NCI-H446 (cell line): ENCODE measurements at regions not wholly inside any gene's neighbourhood (a gene's known extent, or its start where the extent isn't known, plus 50 kb on each side); places are given as distances from the start of the nearest gene placed in this dataset.

Source experiments
- DNase-seq, 2 experiments: peaks; one replicate each; lab custom pipeline; 2025; lab: John Stamatoyannopoulos, UW

DNA sequence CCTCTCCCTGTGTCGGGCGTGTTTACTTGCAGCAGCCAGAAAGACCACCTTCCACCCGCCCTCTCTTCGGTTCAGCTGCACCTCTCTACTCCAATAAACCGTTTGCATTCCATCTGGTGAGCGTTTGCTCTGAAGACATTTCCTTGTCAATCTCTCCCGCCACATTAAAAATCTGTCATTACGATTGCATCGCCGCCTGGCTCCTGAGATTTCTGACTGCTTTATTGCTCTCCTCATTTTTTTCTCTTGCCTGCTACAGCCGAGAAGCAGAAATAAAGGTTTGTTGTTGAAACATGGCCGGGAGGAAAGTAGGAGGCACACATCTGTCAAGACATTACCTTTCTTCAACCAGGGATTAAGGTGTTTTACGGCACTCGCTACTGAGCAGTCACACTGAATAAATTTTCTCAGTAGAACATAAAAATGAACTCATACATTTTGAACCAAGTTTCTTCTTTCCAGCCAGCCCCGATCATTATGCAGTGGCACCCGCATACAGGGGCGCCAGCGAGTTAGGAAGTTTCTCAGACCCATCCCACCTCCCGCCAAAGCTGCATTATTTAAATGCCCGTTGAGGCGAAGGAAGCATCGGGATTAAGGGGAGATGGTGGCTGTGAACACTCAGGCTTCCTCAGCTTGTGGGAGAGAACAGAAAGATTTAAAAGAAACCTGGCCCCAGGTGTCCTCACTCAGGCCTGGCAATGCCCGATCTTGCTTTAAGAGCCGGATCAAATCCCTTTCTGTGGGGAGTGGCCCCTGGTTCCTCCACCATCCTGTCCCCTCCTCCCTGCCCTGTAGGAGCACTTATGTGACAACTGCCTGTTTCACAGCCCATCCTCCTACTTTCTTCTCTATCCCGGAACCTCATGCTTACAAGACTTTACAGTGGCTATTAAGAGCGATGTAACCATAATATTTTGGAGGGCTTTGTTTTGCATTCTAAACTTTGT lies 1108.9 kb downstream of the BCL11B start:
- DNase-seq: no peak

DNA sequence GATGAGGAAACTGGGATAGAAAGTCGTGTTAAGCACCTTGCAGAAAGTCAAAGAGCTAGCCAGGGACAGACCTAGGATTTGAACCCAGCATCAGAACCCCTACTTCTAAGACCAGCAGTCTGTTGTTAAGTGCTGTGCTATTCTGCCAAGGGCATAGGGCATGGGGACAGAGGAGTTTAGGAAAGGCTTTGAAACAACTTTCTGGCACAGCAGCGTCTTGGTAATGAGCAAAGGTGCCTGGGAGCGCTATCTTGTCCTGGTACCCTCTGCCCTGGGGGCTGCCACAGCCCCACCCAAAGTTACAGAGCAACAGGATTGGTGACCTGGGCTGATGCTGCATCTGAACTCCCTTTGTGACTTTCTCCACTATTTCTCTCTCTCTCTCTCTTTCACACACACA lies 1108.1 kb downstream of the BCL11B start:
- no peak for DNase-seq

DNA sequence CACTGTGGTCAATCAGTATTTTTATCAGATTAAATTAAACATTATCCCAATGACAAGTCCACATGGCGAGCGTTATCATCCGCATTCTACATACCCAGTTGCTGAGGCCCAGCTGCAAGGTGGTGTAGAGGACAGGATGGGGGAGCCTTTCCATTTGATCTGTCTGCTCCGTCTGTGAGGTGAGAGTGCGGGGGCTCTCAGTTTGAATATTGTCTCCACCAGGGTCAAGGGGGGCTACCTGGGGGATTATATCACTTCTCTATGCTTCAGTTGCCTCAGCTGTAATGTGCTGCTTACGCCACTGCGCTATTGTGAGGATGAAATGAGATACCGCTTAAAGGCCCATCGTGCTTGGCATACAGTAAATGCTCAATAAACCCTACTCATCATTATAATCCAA lies 1106.0 kb downstream of the BCL11B start:
- DNase-seq: no peak

DNA sequence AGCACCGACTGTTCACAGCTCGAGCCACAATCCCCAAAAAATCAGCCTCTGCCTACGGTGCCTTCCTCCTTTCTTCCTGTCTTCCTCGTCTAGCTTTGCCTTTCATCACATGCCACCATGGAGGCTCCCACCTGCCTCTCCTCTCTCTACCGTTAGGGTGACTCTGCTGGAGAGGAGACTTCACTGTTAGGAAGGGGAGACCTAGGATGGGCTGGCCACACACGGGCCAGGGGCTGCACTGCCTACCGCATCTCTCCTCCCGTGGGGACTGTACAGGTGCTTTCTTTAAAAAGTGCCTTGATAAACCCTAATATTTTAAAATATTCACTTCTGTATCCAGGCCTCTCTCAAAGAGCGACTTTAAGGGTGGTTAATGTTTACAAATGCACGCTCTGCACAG lies 1104.7 kb downstream of the BCL11B start:
- no peak for DNase-seq

DNA sequence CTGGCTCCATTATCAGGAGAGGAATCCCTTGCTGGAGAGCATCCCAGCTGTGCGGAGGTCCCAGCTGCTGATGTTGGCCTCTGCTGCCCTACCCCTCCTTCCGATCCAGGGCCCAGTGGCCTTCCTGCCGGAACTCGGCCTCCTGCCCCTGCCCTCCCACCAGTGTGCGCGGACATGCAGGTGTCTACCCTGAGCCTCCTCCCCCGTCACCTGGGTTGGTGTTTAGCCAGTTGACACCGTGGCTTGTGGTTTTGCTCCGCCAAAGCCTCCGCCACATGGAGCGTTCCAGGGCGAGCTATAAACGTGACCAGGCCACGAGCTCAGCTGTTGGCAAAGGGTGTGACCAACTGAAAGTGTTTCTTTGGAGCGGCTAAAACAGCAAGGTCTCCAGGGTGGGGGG lies 1104.3 kb downstream of the BCL11B start:
- no peak for DNase-seq

DNA sequence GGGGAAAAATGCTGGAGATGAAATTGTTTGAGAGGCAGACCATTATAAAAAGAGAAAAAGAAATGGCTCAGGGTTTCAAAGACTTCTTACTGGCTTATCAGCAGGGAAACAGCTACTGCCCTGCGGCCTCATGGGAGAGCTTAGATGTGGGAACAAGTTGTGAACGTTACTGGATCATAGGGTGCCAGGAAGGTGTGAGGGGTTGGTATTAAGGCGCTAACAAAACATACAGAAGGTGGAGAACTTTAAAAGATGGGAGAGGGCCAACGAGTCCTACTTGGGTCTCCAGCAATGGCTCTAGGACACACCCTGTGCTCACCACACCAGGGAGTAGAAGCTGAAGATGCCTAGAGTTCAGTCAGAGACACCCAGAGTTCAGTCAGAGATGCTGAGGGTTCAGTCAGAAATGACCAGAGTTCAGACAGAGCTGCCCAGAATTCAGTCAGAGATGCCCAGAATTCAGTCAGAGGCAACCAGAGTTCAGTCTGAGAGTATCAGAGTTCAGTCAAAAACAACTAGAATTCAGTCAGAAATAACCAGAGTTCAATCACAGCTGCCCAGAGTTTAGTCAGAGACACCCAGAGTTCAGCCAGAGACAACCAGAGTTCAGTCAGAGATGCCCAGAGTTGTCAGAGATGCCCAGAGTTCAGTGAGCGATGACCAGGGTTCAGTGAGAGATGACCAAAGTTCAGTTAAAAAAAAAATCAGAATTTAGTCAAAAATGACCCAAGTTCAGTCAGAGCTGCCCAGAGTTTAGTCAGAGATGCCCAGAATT lies 1103.6 kb downstream of the BCL11B start:
- no peak for DNase-seq

DNA sequence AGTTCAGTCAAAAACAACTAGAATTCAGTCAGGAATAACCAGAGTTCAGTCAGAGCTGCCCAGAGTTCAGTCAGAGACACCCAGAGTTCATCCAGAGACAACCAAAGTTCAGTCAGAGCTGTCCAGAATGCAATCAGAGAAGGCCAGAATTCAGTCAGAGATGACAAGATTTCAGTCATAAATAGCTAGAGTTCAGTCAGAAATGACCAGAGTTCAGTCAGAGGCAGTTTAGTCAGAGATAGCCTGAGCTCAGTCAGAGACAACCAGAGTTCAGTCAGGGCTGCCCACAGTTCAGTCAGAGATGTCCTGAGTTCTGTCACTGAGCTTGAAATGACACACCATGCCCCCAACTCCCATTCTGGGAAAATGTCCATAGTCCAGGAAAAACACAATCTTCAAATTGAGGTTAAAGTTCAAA lies 1102.8 kb downstream of the BCL11B start:
- DNase-seq: no peak

DNA sequence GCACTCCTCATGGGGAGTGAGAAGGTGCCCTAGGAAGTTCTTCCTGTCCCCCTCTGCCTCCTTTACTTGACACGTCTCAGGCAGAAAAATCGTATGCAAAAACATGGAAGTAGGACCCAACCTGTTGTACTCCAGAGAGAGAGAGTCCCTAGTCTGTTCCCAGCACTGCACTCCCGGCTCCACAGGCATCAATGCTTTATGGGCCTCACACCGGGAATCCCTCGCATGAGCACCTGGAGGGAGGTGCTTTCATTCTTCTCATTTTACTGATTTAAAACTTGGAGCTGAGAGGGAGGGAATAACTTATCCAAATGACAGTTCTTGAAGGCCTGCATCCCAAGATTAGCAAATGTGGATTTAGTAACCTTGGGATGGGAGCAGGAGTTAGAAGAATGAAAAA lies 1101.4 kb downstream of the BCL11B start:
- no peak for DNase-seq

DNA sequence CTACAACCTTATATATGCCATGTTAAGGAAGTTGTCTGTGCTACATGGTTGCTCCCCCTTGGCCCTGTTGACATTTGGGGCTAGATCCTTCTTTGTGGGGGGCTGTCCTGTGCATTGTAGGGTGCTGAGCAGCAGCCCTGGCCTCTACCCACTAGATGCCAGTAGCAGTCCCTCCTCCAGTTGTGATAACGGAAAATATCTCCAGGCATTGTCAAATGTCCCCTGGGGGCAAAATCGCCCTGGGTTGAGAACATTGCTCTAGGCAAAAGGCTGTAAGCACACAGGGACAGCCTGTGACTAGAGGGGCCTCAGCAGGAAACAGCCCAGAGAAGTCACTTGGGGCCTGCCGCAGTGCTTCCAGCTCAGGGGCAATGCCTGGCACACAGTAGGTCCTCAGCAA lies 1100.3 kb downstream of the BCL11B start:
- no peak for DNase-seq

DNA sequence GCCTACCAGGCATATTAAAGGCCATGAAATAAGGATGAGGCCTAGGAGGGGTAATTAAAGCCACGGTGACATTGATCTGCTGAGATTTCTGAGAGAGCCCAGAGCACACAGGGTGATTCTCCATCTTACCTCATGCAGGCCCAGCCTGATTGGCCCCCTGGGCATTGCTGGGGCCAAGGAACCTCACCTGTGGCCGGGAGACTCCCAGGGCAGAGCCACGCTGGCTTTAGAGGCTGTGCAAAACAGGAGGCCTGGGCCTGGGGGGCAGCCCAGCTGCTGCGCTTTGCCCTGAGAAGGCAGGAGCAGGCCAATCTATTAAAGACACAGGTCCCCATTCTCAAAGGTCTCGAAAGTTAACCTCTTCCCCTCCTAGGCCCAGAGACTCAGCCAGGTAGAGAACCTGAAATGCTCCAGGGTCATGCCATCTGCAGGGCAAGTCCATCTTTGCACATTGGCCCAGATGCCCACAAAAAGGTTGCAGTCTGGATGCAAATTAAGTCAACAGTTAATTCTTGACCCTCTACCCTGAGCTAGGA lies 1099.7 kb downstream of the BCL11B start:
- DNase-seq: no peak

DNA sequence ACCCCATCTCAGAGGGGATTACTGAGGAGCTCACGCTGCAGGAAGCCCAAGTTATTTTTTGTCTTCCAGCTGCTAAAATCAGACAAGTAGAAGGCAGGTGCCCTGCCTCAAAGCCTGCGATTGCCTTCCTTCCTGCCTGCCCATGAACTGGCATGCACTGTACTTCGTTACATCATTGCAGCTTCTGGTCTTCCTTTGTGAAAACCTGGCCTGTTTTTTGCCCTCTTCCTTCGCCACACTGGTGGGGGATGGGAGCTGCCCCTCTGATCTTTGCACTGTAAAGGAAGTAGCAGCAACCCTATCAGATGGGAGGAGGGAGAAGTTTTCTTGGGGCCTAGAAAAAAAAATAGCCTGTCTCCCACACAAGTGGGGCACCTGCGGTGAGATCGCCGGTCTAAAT lies 1098.7 kb downstream of the BCL11B start:
- no peak for DNase-seq

DNA sequence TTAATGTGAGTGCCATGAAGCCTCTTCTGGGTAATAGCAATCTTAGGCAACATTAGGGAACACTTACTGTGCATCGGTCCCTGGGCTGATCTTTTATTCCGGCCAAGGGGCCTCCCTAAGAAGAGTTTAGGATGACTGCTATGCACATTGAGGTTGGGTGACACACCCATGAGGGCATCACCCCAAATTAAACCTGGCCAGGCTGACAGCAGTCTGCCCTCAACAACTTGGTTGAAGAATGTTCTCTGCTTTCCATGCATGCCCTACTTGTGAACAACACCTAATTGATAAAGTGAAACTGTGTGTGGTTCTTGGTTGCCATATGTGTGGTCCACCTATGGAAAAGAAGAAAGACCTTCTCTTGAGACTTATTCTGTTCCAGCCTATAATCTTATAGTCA lies 1098.0 kb downstream of the BCL11B start:
- no peak for DNase-seq

DNA sequence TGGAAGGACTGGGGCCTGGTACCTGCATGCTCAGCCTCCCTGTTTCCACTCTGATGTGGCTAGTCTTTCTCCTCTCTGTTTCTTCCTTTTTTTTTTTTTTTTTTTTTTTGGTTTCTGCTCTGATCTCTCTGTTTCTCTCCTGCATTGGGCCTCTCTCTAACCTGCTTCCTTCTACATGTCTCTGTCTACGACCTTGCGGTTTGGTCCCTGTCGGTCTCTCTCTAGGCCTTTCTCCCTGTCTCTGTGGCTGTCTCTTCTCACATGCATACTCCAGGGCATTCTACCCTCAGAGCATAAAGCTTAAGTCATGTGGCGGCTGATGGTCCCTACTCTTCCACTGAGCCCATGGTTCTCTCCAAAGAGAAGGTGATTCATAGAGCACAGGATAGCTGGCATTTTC lies 1096.6 kb downstream of the BCL11B start:
- DNase-seq: no peak

DNA sequence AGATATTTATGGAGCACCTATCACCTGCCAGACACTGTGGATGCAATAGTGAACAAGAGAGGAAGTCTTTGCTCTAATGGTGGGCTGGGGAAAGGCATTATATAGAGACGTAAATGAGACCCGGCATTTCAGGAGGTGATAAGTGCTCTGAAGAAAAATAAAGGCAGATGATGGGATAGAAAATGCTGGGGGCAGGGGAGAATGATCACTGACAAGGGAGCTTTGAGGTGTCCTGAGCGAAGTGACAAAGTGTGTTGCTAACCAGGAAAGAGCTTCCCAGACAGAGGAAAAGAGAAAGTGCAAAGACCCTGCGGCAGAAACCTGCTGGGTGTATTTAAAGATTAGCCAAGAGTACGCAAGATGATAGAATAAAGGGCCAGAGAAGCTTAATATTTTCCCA lies 1096.1 kb downstream of the BCL11B start:
- DNase-seq: no peak

DNA sequence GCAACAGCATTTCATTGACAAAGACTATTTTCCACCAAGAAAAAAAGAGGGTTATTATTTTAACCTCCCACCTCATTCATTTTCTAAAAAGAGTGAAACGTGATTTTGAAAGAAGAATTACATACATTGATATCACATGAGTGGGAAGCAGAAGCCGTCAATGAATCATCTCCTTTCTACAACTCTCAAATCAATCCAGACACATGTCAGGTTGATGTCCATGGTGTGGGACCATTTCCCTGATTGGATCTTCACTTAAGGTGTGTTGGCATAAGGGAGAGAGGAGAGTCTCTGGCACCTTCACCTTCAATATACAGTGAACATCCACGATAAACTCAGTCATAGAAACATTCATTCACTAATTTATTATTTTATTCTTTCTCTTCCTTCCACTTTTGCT lies 1095.1 kb downstream of the BCL11B start:
- no peak for DNase-seq

DNA sequence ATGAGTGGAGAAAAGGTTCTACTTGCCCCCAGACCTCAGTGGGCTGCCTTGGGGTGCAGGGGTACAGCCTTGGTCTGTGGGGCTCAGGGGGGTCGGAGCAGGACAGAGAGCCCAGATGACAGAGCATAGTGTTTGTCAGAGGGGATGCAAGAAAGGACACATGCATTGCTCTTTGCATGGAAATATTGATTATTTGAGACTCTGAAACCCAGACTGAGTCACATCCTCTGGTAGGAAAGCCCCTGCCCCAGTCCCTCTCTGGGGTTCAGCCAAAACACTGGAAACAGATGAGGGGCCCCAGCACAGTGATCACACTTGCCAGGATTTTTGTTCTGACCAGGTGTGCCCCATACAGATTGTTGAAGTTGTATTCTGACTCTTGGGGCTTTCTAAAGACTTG lies 1094.4 kb downstream of the BCL11B start:
- no peak for DNase-seq

DNA sequence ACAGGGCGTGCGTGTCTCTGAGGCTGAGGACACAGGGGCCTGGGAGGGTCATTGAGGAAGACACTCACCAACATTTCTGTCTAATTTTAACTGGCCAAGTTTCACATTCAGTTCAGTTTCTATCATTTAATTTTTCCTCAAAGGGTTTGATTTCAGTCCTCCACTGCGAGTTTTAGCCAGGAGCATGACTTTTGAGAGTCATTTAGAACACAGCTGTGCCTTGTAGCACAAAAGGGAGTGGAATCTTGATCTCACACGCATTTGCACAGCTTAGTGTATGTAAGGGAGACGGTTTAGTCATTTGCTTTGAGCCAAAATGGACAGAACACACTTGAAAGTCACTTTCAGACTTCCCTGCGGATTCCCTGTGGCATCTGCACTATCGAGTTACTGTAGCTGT lies 1090.8 kb downstream of the BCL11B start:
- DNase-seq: no peak

DNA sequence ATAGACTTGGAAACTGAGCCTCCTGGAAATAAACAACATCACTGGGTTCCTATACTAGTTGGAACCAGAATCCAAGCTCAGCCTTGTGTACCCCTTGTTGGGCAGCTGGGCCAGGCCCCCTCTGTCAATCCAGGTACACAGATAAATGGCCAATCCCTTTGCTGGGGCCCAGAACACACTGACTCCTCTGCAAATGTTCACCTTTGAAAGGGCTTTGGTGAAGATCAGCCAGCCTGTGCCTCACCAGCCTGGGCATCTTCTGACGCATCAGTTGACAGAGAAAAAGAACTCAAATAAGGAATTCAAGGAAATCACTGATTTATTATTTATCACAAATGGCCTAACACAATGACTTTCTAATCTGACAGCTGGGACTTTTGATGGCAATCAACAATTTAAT lies 1090.2 kb downstream of the BCL11B start:
- DNase-seq: no peak

DNA sequence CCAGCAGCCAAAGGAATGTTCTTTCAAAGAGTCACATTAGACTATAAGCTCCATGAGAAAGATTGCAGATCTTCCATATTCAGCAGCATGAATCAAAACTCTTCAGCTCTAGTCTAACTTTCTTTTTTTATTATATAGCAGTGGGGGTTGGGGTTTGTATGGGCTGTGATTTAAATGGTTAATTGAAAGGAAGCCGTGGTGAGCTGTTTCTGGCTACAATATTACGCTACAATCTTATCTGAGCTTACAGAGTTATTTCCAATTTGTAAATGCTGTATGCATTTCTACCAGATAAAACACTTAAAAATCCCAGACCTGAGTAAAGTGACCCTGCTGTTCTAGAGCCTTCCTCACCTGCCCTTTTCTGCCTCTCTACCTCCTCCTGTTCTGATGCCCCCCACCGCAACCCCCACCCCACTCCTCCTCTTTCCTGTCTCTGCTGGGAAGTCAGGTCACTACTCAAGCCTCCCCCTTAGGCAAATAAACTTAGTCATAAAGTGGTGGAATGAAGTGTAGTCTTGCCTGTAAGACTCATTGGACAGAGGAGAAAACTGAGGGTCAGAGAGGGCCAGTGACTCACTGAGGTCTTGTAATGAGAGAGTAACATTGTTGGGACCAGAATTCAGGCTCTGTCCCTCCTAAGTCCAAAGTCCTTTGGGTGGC lies 1089.5 kb downstream of the BCL11B start:
- DNase-seq: no peak

DNA sequence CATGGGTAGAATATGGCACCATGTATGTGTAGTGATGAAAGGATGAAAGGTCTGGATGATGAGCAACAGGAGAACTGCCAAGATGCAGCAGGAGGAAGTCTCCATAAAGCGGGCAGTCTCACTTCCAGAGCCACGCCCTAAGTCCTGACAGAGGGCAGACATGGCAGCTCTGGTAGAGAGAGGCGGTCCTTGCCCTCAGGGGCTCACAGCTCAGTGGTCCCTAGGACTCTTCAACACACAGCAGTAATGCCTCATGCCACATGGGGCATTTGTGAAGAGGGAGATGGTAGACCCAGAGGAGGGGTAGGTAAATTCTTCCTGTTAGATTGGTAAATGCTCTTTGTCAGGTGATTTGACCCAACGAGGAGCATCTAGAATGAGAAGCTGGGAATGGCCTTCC lies 1088.4 kb downstream of the BCL11B start:
- DNase-seq: no peak

DNA sequence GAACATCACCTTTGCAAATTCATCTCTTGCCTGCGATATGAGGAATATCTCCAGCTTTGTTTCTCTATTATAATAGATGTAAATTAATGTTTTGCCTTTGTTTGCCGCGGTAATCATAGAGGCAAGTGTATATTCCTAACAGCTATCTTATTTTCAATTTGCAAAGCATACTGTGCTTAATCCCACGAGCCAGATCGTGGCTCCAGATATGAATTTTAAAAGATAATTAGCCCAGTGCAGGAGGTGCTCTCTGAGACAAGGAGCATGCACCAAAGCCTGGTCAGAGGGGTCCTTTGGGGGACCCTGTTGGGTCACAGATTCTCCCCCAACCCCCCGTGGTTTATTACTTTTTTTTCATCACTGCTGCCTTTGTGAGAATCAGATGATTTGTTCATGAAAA lies 1087.5 kb downstream of the BCL11B start:
- no peak for DNase-seq

DNA sequence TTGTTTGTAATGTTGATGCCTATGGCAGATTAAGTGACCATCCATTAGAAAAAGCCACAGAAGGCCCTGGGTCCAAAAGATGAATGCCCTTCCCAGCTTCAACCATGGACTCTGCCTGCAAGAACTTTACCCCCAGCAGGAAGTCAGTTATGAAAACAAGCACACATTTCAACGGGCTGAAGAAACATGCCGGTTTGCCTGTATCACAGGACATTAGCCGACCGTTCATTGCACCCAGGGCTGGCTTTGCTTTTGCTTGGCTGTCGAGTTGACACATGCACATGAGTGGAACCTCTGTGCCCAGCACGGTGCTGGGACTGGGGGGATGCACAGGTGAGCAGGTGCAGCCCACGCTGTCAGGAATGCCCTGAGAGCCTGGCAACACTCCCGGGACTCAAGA lies 1087.0 kb downstream of the BCL11B start:
- no peak for DNase-seq

DNA sequence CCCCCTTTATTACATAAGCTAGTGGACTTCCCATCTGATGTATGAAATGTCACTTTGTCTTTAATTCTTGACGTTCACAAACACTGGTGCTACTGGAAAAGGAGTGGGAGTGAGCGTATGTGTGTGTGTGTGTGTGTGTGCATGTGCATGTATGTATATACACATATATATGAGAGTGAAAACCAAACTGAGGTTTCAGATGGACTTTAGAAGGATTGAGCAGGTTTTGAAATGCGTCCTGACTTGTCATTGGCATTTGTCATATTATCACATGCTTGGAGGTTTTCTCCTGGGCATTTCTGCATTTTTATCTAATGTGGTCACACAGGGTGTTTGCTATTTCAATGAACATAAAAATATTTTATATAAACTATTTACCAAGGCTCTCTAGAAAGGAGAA lies 1085.9 kb downstream of the BCL11B start:
- DNase-seq: no peak
